ENCODE measurements at regions not wholly inside any gene's neighbourhood (a gene's known extent, or its start where the extent isn't known, plus 50 kb on each side); places are given as distances from the start of the nearest gene placed in this dataset.
A peak's percentile ranks its signal among the peaks of the same experiment; 100 is the strongest.

GRCh38 chr13:109436841-109437240 is 349.5 kb downstream of the IRS2 start:
- Histone ChIP-seq H3K4me1 (ENCODE audit: control insufficient read depth, extremely low read depth, insufficient read depth, low read length) (peaks cover 25% of the 10 kb centered on the region), H3K27me3 (ENCODE audit: control insufficient read depth, extremely low read depth, insufficient read depth, low read length) (no peaks in the 10 kb centered on the region), H3K36me3 (ENCODE audit: control insufficient read depth in 2 of 2, extremely low read depth in 1 of 2, insufficient read depth in 2 of 2, low read length in 2 of 2) (no peaks in the 10 kb centered on the region), H3K4me2 (ENCODE audit: control insufficient read depth, extremely low read depth, insufficient read depth, low read depth, low read length) (peak overlapping the region; percentile 43), H2AFZ (ENCODE audit: control insufficient read depth, low read length) (no peak overlapping the region), H3K27ac (ENCODE audit: control insufficient read depth, insufficient read depth, low read length) (peak overlapping the region; percentile 55), H3K9me1 (ENCODE audit: control insufficient read depth, extremely low read depth, insufficient read depth, low read length) (no peaks in the 10 kb centered on the region), H3K9me3 (ENCODE audit: control insufficient read depth, low read depth, low read length) (peaks cover 3% of the 10 kb centered on the region), H3K4me3 (ENCODE audit: control insufficient read depth in 2 of 3, extremely low read depth in 1 of 3, insufficient read depth in 2 of 3, low read depth in 1 of 3, low read length in 3 of 3) (no peak overlapping the region), H3K79me2 (ENCODE audit: control insufficient read depth, insufficient read depth, low read length) (no peaks in the 10 kb centered on the region), H4K20me1 (ENCODE audit: control insufficient read depth, extremely low read depth, insufficient read depth, low read length) (no peaks in the 10 kb centered on the region), H3K9ac (ENCODE audit: control insufficient read depth, extremely low read depth, insufficient read depth, low read length) (no peak overlapping the region)
- TF ChIP-seq EZH2 (IDR thresholded peaks at IDR 0.05; ENCODE audit: low read length), result no peak
- TF ChIP-seq, protein P1, sequence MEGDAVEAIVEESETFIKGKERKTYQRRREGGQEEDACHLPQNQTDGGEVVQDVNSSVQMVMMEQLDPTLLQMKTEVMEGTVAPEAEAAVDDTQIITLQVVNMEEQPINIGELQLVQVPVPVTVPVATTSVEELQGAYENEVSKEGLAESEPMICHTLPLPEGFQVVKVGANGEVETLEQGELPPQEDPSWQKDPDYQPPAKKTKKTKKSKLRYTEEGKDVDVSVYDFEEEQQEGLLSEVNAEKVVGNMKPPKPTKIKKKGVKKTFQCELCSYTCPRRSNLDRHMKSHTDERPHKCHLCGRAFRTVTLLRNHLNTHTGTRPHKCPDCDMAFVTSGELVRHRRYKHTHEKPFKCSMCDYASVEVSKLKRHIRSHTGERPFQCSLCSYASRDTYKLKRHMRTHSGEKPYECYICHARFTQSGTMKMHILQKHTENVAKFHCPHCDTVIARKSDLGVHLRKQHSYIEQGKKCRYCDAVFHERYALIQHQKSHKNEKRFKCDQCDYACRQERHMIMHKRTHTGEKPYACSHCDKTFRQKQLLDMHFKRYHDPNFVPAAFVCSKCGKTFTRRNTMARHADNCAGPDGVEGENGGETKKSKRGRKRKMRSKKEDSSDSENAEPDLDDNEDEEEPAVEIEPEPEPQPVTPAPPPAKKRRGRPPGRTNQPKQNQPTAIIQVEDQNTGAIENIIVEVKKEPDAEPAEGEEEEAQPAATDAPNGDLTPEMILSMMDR (optimal IDR thresholded peaks at IDR 0.05 in 1 of 3, IDR thresholded peaks at IDR 0.05 in 1 of 3, conservative IDR thresholded peaks at IDR 0.05 in 1 of 3; ENCODE audit: extremely low read depth in 1 of 3, insufficient read depth in 2 of 3, low read length in 3 of 3), result no peak
- FAIRE-seq (peak; percentile 67), DNase-seq (ENCODE audit: low read depth, low spot score) (no peak)
- dilution Hi-C loops (cut with MboI; ENCODE audit: extremely low pct_ligation_motif_present, low sequenced_read_pairs), result no loop called here

DNA sequence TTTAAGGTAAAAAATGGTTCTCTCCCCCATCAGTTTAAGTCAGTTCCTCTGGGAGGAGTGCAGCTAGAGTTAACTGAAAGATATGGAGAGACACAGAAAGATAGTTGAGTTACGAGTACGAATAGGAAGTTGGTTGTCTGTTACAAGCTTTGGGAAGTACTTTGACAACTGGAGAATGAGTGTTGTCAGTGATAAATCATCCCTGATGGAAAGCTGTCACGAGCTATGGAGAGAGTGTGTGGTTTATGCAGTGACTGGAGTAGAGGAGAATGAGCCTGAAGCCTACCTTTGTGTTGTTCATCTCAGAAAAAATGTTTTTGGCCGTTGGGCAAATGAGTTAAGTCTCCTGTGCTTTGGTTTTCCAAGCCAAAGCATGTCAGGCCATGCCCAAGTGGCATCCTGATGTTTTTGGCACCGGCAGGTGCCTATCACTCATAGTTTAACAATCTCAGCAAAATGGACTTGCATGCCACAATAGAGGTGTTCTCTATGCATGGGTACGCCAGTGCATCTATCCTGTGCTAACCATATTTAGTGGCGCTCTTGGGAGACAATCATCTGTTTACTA is 350.2 kb downstream of the IRS2 start:
- no peak overlapping the region for H2AFZ ChIP-seq (ENCODE audit: control insufficient read depth, low read length)

More for the DNA sequence above, 350.2 kb downstream of the IRS2 start:
- no peaks in the 10 kb centered on the region for H3K9me1 ChIP-seq (ENCODE audit: control insufficient read depth, extremely low read depth, insufficient read depth, low read length)
- no peaks in the 10 kb centered on the region for H3K79me2 ChIP-seq (ENCODE audit: control insufficient read depth, insufficient read depth, low read length)
- H3K27me3 ChIP-seq (ENCODE audit: control insufficient read depth, extremely low read depth, insufficient read depth, low read length), result no peaks in the 10 kb centered on the region
- dilution Hi-C loops (cut with MboI; ENCODE audit: extremely low pct_ligation_motif_present, low sequenced_read_pairs), result no loop called here
- H4K20me1 ChIP-seq (ENCODE audit: control insufficient read depth, extremely low read depth, insufficient read depth, low read length), result no peaks in the 10 kb centered on the region
- H3K9me3 ChIP-seq (ENCODE audit: control insufficient read depth, low read depth, low read length), result peaks cover 3% of the 10 kb centered on the region
- peak; percentile 100 for FAIRE-seq
- H3K4me1 ChIP-seq (ENCODE audit: control insufficient read depth, extremely low read depth, insufficient read depth, low read length), result peaks cover 25% of the 10 kb centered on the region
- H3K27ac ChIP-seq (ENCODE audit: control insufficient read depth, insufficient read depth, low read length), result peak overlapping the region; percentile 60
- DNase-seq (ENCODE audit: low read depth, low spot score), result peak; percentile 77
- H3K36me3 ChIP-seq (ENCODE audit: control insufficient read depth in 2 of 2, extremely low read depth in 1 of 2, insufficient read depth in 2 of 2, low read length in 2 of 2), result no peaks in the 10 kb centered on the region
- H3K4me3 ChIP-seq (ENCODE audit: control insufficient read depth in 2 of 3, extremely low read depth in 1 of 3, insufficient read depth in 2 of 3, low read depth in 1 of 3, low read length in 3 of 3), result peak overlapping the region in 1 of 3 experiments; percentile 41
- no peak overlapping the region for H3K9ac ChIP-seq (ENCODE audit: control insufficient read depth, extremely low read depth, insufficient read depth, low read length)
- TF ChIP-seq, protein P1 (optimal IDR thresholded peaks at IDR 0.05 in 1 of 3, IDR thresholded peaks at IDR 0.05 in 1 of 3, conservative IDR thresholded peaks at IDR 0.05 in 1 of 3; ENCODE audit: extremely low read depth in 1 of 3, insufficient read depth in 2 of 3, low read length in 3 of 3), result no peak
- no peak for TF ChIP-seq EZH2 (IDR thresholded peaks at IDR 0.05; ENCODE audit: low read length)
- H3K4me2 ChIP-seq (ENCODE audit: control insufficient read depth, extremely low read depth, insufficient read depth, low read depth, low read length), result peak overlapping the region; percentile 43
